Mucosa of descending colon (tissue), 3 donors: ENCODE measurements at regions not wholly inside any gene's neighbourhood (a gene's known extent, or its start where the extent isn't known, plus 50 kb on each side); places are given as distances from the start of the nearest gene placed in this dataset.

ENCODE experiments used
- ATAC-seq: fragments of 200-7000 bp; cut with Tn5 transposase; one replicate; pipeline ENCODE4 v1.9.1; 2020; ENCODE audit warnings: mild to moderate bottlenecking, moderate library complexity
- DNase-seq, 3 donors: peaks; one replicate each; pipeline ENCODE4 v3.0.0-alpha.2; 2020
- H3K36me3 ChIP-seq: fragments of 200-600 bp; one replicate; pipeline ENCODE4 v1.8.0; 2021; ENCODE audit warnings: low read depth, mild to moderate bottlenecking
- H3K4me1 ChIP-seq: fragments of 200-600 bp; one replicate; pipeline ENCODE4 v1.8.0; 2021; ENCODE audit warnings: low read depth, mild to moderate bottlenecking
- H3K4me3 ChIP-seq: fragments of 200-600 bp; one replicate; pipeline ENCODE4 v1.8.0; 2021; ENCODE audit warnings: mild to moderate bottlenecking
- H3K9me3 ChIP-seq: fragments of 200-600 bp; one replicate; pipeline ENCODE4 v1.8.0; 2021; ENCODE audit warnings: mild to moderate bottlenecking
- CTCF ChIP-seq: fragments of 200-600 bp; IDR thresholded peaks from one replicate; pipeline ENCODE4 v1.8.0; 2022; ENCODE audit warnings: antibody characterized with exemption, mild to moderate bottlenecking
- intact Hi-C, 2 donors: fragments of 100-400 bp; cut with DNase I in 1 of 2; cut with micrococcal nuclease in 1 of 2; formaldehyde crosslinking; loops; one replicate each; pipeline versions ENCODE4 v1.11.0 to v1.11.1; 2022; cut with DNase I, micrococcal nuclease
- donor health status: DM: no; HTN: no; CAD: no; lungs with moderate emphysema.
- donor health status: DM: no; HTN: no; CAD: no.
- donor health status: DM: no; HTN: yes; CAD: no.

- ATAC-seq: no peak
- H3K36me3 ChIP-seq: no peaks in the 10 kb centered on the region
- DNase-seq: no peak
- TF ChIP-seq CTCF: no peak
- no peak overlapping the region for H3K4me3 ChIP-seq
- no peaks in the 10 kb centered on the region for H3K9me3 ChIP-seq
- intact Hi-C loops: no loop called here
- peaks cover 27% of the 10 kb centered on the region for H3K4me1 ChIP-seq
These were observed 83.5 kb upstream of the WNT7B start for GRCh38 chr22:46060292-46061123.

GRCh38 chr22:46061124-46061500 is 84.2 kb upstream of the WNT7B start:
- Histone ChIP-seq H3K9me3 (no peaks in the 10 kb centered on the region), H3K36me3 (no peaks in the 10 kb centered on the region), H3K4me3 (no peak overlapping the region), H3K4me1 (peaks cover 23% of the 10 kb centered on the region)
- DNase-seq (peak in 1 of 3 donors; percentile 21), ATAC-seq (no peak)
- TF ChIP-seq CTCF: no peak
- intact Hi-C loops: no loop called here

GRCh38 chr22:46061501-46062231 is 84.7 kb upstream of the WNT7B start:
- no peaks in the 10 kb centered on the region for H3K36me3 ChIP-seq
- no peak for ATAC-seq
- intact Hi-C loops: no loop called here
- peak in 2 of 3 donors; percentile 50 to 54 for DNase-seq
- TF ChIP-seq CTCF: no peak
- peaks cover 27% of the 10 kb centered on the region for H3K4me1 ChIP-seq
- no peaks in the 10 kb centered on the region for H3K9me3 ChIP-seq
- no peak overlapping the region for H3K4me3 ChIP-seq

- TF ChIP-seq CTCF: no peak
- no peaks in the 10 kb centered on the region for H3K9me3 ChIP-seq
- no peak for DNase-seq
- ATAC-seq: no peak
- no peak overlapping the region for H3K4me3 ChIP-seq
- intact Hi-C loops: no loop called here
- no peaks in the 10 kb centered on the region for H3K36me3 ChIP-seq
- peaks cover 30% of the 10 kb centered on the region for H3K4me1 ChIP-seq
These were observed 85.3 kb upstream of the WNT7B start for GRCh38 chr22:46062232-46062615.

GRCh38 chr22:46062971-46063631 is 86.1 kb upstream of the WNT7B start:
- H3K4me1 ChIP-seq: peaks cover 29% of the 10 kb centered on the region
- H3K4me3 ChIP-seq: no peak overlapping the region
- ATAC-seq: no peak
- peak in 2 of 3 donors; percentile 32 to 35 for DNase-seq
- intact Hi-C loops: no loop called here
- H3K36me3 ChIP-seq: no peaks in the 10 kb centered on the region
- H3K9me3 ChIP-seq: no peaks in the 10 kb centered on the region
- TF ChIP-seq CTCF: no peak
